NCI-H2196 (cell line): ENCODE measurements at regions not wholly inside any gene's neighbourhood (a gene's known extent, or its start where the extent isn't known, plus 50 kb on each side); places are given as distances from the start of the nearest gene placed in this dataset.
"Not testable (repeated sequence)": the region's sequence is repeated elsewhere in the genome, so short reads cannot be mapped to it uniquely, and the experiment has no call there.

Source experiments
- DNase-seq: peaks from one replicate; lab custom pipeline; 2025; ENCODE audit not compliant: unreplicated experiment; lab: John Stamatoyannopoulos, UW

DNA sequence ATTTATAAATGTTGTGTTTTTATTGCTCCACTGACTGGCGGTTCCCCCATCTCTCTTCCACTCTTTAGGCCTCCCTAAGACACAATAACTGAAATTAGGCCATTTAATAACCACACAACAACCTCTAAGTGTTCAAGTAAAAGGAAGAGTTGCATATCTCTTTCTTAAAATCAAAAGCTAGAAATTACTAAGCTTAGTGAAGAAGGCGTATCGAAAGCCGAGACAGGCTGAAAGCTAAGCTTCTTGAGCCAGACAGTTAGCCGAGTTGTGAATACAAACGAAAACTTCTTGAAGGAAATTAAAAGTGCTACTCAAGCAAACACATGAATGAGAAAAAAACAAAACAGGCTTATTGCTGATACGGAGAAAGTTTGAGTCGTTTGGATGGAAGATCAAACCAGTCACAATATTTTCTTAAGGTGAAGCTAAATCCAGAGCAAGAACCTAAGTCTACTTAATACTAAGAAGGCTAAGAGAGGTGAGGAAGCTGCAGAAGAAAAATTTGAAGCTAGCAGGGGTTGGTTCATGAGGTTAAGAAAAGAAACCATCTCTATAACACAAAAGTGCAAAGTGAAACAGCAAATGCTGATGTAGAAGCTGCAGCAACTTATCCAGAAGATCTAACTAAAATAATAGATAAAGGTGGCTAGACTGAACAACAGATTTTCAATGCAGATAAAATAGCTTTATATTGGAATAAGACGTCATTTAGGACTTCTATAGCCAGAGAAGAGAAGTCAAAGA is 194.0 kb upstream of the TTC29 start:
- DNase-seq: no peak

DNA sequence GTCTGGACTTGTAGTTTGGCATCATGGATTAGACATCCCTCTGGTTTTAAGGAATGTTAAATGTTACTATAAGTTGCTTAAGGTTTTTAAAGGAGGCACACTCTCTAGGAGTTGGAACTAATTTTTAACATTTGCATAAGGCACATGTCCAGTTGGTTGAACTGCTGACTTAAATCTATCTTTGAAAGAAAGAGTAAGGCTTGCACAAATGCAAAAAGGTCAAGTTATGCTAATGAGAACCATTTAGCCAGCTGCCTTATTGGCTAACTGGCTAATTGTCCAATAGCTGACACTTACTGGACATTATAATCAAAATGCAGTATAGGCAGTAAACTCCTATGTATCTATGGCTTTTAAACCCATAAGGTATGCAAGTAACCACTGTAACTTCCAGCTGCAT is 206.1 kb upstream of the TTC29 start:
- no peak for DNase-seq

DNA sequence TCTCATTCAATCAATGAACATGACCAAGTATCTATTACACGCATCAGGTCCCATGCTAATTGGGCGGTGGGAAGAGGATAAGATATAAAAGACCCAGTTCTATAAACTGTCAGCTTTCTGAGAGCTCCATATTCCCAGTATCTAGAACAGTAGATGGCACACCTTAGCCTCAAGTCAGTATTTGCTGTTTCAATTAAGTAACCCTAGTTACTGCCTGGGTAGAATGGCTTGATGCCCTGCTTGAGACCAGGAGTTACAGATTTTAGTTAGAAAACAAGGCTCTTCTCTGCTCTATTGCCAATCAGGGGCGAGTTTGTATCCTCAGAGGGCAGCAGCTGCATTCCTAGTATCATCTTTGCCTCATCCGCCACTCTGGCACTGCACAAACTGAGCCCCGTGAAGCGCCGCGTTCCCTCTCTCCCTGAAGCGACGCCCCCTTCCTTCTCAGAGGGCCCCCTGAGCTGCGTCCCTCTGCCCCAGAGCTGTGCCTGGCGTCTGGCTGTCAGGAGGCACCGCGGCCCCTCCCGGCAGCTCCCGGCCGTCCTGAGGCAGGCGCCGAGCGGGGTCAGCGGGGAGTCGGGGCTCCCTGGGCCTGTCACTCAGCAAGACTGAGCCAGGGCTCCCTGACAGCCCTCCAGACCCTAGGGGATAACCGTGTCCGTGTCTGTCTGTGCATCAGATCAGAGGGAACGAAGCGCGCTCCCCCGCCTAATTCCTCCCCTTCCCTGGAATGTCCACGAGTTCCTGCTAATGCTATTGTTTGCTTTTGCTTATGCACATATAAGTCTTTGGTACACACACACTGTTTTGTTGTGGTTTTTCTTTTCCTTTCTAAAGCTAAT is 212.4 kb upstream of the TTC29 start:
- no peak for DNase-seq

DNA sequence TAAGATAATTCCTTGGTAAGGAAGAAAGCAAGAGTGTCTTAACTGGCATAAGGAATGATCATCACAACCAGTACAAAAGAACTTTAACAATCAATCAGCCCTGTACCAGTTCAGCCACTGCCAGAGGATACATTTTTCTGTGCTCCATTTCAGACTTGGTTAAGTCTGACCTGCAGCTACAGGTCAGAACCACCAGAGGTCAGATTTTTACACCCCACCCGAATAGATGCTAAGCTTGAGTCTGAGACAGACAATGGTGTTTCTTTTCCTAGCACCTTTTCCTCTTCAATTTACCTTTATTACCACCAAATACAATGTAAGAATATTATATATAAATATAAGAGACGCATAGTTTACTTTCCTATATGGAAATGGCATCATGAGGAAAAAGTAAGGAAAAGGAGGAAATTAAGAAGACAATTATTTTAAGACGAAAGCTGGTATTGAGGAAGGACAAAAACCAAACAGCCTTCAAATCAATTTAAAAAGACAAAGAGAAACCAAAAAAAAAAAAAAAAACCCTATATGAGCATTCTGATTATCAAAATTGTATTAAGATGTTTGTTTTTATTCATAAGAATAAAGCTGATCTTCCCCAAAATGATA is 215.3 kb upstream of the TTC29 start:
- peak; percentile 26 for DNase-seq

DNA sequence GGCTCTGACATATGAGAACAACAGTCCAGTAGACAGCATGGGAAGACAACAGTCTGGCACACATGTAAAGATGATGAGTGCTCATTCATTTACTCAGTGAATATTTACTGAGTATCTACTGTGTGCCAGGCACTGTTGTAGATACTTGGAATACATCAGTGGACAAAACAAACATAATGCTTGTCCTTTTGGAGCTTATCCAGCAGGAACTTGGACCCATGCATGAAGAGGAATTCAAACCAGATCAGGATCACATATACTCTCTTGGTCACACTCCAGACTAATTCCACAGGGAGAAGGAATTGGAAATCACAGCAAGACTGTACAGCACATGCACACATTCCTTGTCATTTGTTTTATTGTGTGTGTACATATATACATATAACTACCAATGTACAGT is 217.6 kb upstream of the TTC29 start:
- no peak for DNase-seq

GRCh38 chr4:147168200-147168599 is 222.5 kb upstream of the TTC29 start:
- DNase-seq: not testable (repeated sequence)

DNA sequence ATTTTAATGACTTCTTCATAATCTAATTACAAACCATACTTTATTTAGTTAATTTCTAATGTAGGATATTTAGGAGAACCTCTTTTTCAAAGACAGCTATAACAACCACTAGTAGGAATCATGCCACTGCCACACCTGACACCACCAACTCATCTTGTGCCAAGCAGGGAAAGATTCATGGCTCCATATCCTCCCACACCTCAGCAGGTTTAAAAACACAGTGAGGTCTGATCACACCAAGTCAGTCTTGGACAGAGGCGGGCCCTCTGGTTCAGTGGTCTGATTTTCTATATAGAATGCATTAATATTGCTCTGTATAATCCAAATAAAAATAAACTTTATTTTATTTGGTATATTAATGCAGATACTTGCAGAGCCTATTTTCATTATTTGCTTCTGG is 227.7 kb upstream of the TTC29 start:
- no peak for DNase-seq

DNA sequence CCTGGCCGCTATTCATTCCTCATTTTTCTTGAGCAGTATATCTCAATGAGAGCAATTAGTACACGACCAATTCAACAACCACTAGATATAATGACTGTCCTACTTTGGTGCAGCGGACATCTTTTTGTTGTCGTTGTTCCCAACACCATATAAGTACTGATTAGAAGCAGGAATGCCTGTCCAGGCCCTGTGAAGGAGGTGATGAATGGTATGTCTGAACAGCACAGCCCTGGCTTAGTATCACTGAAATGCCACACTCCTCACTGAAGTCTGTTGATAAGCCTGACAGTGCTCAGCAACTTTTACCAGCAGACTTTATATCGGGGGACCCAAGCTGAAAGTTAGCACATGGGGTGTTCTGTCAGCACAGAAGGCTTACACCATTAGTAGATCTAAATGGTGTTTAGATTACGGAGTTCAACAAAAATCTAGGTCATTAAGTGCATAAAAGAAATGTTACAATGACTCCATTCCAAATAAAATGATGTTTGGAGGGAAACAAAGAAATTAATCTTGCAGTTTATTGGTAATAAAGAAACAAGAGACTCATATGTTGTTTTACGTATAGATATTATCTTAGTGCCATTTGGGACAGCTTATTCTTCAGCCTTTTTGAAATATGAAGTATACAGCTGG is 228.3 kb upstream of the TTC29 start:
- no peak for DNase-seq

GRCh38 chr4:147174591-147174990 is 228.9 kb upstream of the TTC29 start:
- DNase-seq: no peak

DNA sequence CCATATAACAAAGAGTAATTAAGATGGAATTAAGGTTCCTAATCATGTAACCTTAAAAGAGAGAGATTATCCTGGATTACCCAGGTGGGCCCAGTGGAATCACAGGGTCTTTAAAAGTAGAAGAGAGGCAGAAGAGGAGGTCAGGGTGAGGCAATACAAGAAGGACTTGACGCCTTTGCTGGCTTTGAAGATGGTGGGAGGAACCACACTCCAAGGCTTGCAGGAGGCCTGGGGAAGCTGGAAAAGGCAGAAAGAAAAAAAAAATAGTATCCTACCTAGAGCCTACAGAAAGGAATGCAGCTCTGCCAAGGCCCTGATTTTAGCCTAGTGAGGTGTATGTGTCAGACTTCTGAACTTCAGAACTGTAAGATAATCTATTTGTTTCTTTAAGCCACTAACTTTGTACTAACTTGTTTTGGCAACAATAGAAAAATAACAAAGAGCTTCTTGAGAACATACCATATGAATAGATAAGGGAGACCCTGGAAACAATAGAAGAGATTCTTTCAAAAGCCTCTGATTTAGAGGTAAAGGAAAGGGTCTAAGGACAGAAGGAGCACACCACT is 229.9 kb upstream of the TTC29 start:
- no peak for DNase-seq

GRCh38 chr4:147182041-147182440 is 236.4 kb upstream of the TTC29 start:
- DNase-seq: no peak

- DNase-seq: no peak
These were observed 247.0 kb upstream of the TTC29 start for GRCh38 chr4:147192679-147193078.

DNA sequence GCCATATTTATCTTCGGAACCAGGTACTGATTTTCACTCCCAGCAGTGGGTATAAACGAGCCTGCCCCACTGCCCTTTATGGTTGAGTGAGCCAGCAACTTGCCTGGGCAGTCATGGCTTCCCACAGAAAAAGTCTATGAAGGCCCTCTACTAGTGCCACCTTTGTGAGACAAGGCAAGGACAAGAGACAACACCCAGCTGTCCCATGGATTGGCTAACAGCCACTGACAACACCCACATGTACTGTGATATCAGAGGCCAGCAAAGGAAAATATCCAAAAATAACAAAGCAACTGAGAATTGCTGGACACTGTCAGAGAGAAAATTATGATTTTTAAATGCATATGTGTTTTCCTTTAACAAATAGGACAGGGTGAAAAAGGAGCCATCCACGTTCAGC is 248.4 kb upstream of the TTC29 start:
- no peak for DNase-seq

DNA sequence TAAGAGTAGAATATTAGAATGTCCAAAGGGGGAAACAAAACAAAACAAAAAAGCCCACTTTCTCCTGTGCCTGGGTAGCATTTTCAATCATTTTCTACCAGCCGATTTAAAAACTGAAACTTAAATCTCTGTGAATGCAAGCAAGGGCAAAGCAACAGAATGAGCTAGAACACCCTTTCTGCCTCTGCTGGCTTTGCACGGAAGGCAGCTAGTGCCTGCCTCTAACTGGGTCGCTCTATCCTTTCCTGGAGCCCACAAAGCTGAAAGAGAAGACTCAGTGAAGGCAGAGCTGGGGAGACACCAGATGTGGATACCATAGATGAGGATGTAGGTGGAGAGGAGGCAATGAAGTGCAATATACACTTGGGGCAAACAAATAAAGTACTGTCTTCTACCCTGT is 248.9 kb upstream of the TTC29 start:
- DNase-seq: no peak

DNA sequence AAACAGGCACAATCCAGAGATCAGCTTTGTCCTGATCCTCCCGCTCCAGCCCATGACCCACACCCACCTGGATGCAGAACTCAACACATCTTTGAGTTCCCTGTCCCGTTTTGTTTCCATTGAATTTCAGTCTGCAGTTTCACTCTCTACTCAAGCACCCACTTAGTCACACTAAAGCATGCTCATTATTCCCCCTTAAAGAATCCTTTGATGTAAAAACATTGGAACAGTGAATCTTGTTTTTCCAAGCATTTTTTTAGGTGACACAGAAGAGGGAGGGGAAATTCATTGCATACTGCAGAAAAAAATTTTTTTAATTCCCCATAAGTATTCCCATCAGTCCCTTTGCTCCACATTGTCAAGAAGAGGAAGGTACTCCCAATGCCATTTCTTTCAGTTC is 249.7 kb upstream of the TTC29 start:
- DNase-seq: no peak

DNA sequence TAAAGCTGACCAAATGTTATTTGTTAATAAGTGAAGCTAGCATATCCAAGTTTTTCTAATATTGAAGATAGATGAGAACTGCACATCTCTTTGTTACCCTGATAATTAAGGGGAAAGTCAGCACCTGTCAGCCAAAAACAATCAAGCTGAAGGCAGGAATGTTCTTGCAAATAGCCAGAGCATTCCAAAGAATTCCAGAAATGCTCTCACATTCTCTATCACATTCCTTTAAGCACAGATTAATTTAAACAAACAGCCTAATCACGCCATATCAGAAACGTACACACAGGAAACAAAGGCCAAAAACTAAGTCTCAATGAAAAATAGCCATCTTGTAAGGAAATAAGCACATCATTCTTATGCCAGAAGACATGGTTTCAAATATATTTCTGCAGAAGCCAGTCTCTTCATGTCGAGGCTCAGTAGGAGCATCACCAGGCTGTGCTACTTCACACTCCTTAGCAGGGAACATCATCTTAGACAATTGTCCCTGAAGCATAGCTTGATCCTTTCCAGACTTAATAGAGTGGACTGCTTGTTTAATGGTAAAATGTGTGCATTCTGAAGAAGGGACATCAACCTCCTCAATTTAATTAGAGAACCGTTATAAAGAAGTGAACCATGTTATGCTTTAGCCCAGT is 252.9 kb upstream of the TTC29 start:
- DNase-seq: no peak

DNA sequence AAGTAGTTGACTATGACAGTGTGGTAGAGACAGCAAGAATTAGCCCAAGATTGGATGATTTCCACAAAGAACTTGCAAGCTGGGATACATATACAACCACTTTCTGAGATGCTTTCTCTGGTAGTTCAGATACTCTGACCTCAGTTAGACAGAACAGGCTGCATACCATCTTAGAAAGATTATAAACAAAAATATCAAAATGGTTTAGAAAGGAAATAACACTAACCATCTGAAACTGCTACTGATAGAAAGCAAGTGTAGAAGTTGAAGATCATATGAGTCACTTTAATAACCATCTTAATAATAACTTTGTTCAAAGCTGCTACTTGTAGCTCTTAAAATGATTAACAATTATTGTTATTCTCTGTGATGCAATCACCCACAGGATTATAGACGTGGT is 255.4 kb upstream of the TTC29 start:
- no peak for DNase-seq

GRCh38 chr4:147206807-147207206 is 261.1 kb upstream of the TTC29 start:
- no peak for DNase-seq

- DNase-seq: no peak
These were observed 262.2 kb upstream of the TTC29 start for GRCh38 chr4:147207911-147208310.

DNA sequence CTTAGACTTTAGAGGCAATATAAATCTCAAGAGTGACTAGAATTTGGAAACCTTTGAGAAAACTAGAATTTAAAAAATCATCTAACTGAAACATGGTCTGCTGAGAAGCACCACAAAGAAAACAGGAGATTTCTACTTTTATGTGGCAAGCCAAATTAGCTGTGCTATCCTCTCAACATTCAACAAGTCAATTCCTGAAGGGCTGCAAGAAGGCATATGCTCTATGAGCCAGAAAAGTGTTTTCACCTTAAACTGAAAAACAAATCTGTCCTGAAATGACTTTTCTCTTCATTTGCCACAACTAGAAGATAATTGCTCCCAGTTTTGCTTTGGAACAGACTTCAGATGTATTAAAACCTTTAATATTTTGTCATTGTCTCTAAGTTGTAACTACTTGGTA is 263.2 kb upstream of the EDNRA start:
- DNase-seq: no peak

- DNase-seq: no peak
These were observed 261.8 kb upstream of the EDNRA start for GRCh38 chr4:147219145-147219544.
